Neural progenitor cell (in vitro differentiated cells): ENCODE measurements at regions not wholly inside any gene's neighbourhood (a gene's known extent, or its start where the extent isn't known, plus 50 kb on each side); places are given as distances from the start of the nearest gene placed in this dataset.

Source experiments
- DNase-seq: peaks from one replicate; pipeline ENCODE4 v3.0.0-alpha.2; 2016; ENCODE audit warnings: low spot score
- H2AFZ ChIP-seq: fragments of 200-600 bp; sonication (generic); replicated peaks from 2 replicates; pipeline ENCODE4 v1.6.1; 2016; ENCODE audit warnings: antibody characterized with exemption
- H3F3A ChIP-seq: fragments of 200-600 bp; sonication (generic); 2 replicates; pipeline ENCODE4 v1.6.1; 2016; ENCODE audit warnings: antibody characterized with exemption, low read depth
- H3K27ac ChIP-seq: fragments of 200-600 bp; sonication (generic); 2 replicates; pipeline ENCODE4 v1.5.1; 2016; ENCODE audit warnings: mild to moderate bottlenecking
- H3K27me3 ChIP-seq: fragments of 200-600 bp; sonication (generic); 2 replicates; pipeline ENCODE4 v1.6.1; 2016; ENCODE audit warnings: mild to moderate bottlenecking, moderate library complexity
- H3K36me3 ChIP-seq: fragments of 200-600 bp; sonication (generic); 2 replicates; pipeline ENCODE4 v1.5.1; 2016
- H3K4me1 ChIP-seq: fragments of 200-600 bp; sonication (generic); 2 replicates; pipeline ENCODE4 v1.6.1; 2016; ENCODE audit warnings: mixed run types
- H3K4me2 ChIP-seq: fragments of 200-600 bp; sonication (generic); 2 replicates; pipeline ENCODE4 v1.6.1; 2016
- H3K4me3 ChIP-seq: fragments of 200-600 bp; sonication (generic); 2 replicates; pipeline ENCODE4 v1.5.1; 2016
- H3K79me2 ChIP-seq: fragments of 200-600 bp; sonication (generic); 2 replicates; pipeline ENCODE4 v1.6.1; 2016; ENCODE audit warnings: low read depth
- H3K9ac ChIP-seq: fragments of 200-600 bp; sonication (generic); 2 replicates; pipeline ENCODE4 v1.6.1; 2016
- H3K9me3 ChIP-seq: fragments of 200-600 bp; sonication (generic); 2 replicates; pipeline ENCODE4 v1.5.1; 2016; ENCODE audit warnings: low read depth
- H4K20me1 ChIP-seq: fragments of 200-600 bp; sonication (generic); 2 replicates; pipeline ENCODE4 v1.6.1; 2016; ENCODE audit warnings: low read depth
- H3K27ac Mint-ChIP-seq: 3 replicates; pipeline ENCODE4 v1.8.0; 2021; ENCODE audit warnings: mixed read lengths
- H3K27me3 Mint-ChIP-seq: 2 replicates; pipeline ENCODE4 v1.8.0; 2022; ENCODE audit warnings: low read depth, mild to moderate bottlenecking, inconsistent platforms, moderate library complexity, mixed read lengths; ENCODE audit not compliant: insufficient read depth
- H3K36me3 Mint-ChIP-seq: 3 replicates; pipeline ENCODE4 v1.8.0; 2021; ENCODE audit warnings: mixed read lengths
- H3K4me1 Mint-ChIP-seq: 3 replicates; pipeline ENCODE4 v1.8.0; 2021; ENCODE audit warnings: mixed read lengths
- H3K4me3 Mint-ChIP-seq: 3 replicates; pipeline ENCODE4 v1.8.0; 2021; ENCODE audit warnings: mild to moderate bottlenecking, moderate library complexity, mixed read lengths
- H3K9me3 Mint-ChIP-seq: 3 replicates; pipeline ENCODE4 v1.8.0; 2020; ENCODE audit warnings: mixed read lengths
- CTCF ChIP-seq: fragments of 200-600 bp; sonication (generic); IDR thresholded peaks from 2 replicates; pipeline ENCODE4 v1.5.1; 2017; ENCODE audit warnings: antibody characterized with exemption, mild to moderate bottlenecking
- EZH2 ChIP-seq: fragments of 200-600 bp; sonication (generic); IDR thresholded peaks from 2 replicates; pipeline ENCODE4 v1.6.1; 2017; ENCODE audit warnings: antibody characterized with exemption, mild to moderate bottlenecking, moderate library complexity
- EZH2phosphoT487 ChIP-seq: fragments of 200-600 bp; sonication (generic); IDR thresholded peaks from 2 replicates; pipeline ENCODE4 v1.6.1; 2017; ENCODE audit warnings: antibody characterized with exemption

DNA sequence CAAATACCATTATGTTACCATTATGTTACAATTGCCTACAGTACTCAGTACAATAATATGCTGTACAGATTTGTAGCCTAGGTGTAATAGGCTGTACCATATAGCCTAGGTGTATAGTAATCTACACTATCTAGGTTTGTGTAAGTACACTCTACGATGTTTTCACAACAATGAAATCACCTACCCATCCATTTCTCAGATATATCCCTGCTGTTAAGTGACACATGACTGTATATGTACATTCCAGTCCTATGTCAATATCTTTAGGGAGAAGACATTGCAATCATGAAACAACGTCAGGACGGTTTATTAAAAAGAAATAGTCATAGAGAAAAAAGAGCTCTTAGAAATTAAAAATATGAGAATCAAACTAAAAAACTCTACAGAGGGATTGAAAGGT lies 119.0 kb upstream of the CDC42EP3 start:
- Mint-ChIP-seq H3K36me3 (no peaks in the 10 kb centered on the region), H3K4me1 (no peaks in the 10 kb centered on the region), H3K9me3 (peaks cover 13% of the 10 kb centered on the region), H3K27me3 (no peaks in the 10 kb centered on the region), H3K27ac (no peak overlapping the region), H3K4me3 (no peak overlapping the region)
- H4K20me1 ChIP-seq, result no peaks in the 10 kb centered on the region
- H3K27ac ChIP-seq, result no peak overlapping the region
- H2AFZ ChIP-seq, result no peak overlapping the region
- H3K9ac ChIP-seq, result no peak overlapping the region
- H3K36me3 ChIP-seq, result no peaks in the 10 kb centered on the region
- no peak for DNase-seq
- H3K79me2 ChIP-seq, result no peaks in the 10 kb centered on the region
- TF ChIP-seq CTCF (no peak), EZH2phosphoT487 (no peak), EZH2 (no peak)
- no peaks in the 10 kb centered on the region for H3K4me1 ChIP-seq
- no peaks in the 10 kb centered on the region for H3F3A ChIP-seq
- no peaks in the 10 kb centered on the region for H3K9me3 ChIP-seq
- H3K4me2 ChIP-seq, result no peak overlapping the region
- no peaks in the 10 kb centered on the region for H3K27me3 ChIP-seq
- no peak overlapping the region for H3K4me3 ChIP-seq

DNA sequence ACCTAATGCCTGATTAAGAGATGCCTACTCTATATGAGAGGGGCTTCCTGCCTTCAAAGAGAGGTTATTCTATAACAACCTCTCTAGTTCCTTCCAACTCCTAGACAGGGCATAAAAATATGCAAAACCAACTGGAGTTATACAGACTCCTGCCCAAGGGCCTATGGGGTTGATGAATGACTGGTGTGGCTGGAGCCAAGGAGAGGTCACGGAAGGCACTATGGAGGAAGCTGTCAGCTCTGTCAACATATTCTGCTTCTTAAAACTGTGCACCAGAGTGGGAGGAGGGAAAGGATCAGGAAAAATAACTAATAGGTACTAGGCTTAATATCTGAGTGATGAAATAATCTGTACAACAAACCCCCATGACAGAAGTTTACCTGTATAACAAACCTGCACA lies 120.9 kb upstream of the CDC42EP3 start:
- no peaks in the 10 kb centered on the region for H3K27me3 ChIP-seq
- H4K20me1 ChIP-seq, result no peaks in the 10 kb centered on the region
- H3K9me3 ChIP-seq, result no peaks in the 10 kb centered on the region
- H3K36me3 ChIP-seq, result no peaks in the 10 kb centered on the region
- no peak overlapping the region for H3K27ac Mint-ChIP-seq
- peaks cover 3% of the 10 kb centered on the region for H3K27me3 Mint-ChIP-seq
- H3K4me1 ChIP-seq, result no peaks in the 10 kb centered on the region
- H3K4me3 ChIP-seq, result no peak overlapping the region
- H2AFZ ChIP-seq, result no peak overlapping the region
- TF ChIP-seq EZH2 (no peak), CTCF (no peak), EZH2phosphoT487 (no peak)
- H3K36me3 Mint-ChIP-seq, result no peaks in the 10 kb centered on the region
- no peak overlapping the region for H3K4me3 Mint-ChIP-seq
- H3K4me1 Mint-ChIP-seq, result no peaks in the 10 kb centered on the region
- H3K4me2 ChIP-seq, result no peak overlapping the region
- DNase-seq, result no peak
- H3K9me3 Mint-ChIP-seq, result peaks cover 13% of the 10 kb centered on the region
- H3F3A ChIP-seq, result no peaks in the 10 kb centered on the region
- no peak overlapping the region for H3K9ac ChIP-seq
- no peaks in the 10 kb centered on the region for H3K79me2 ChIP-seq
- no peak overlapping the region for H3K27ac ChIP-seq

DNA sequence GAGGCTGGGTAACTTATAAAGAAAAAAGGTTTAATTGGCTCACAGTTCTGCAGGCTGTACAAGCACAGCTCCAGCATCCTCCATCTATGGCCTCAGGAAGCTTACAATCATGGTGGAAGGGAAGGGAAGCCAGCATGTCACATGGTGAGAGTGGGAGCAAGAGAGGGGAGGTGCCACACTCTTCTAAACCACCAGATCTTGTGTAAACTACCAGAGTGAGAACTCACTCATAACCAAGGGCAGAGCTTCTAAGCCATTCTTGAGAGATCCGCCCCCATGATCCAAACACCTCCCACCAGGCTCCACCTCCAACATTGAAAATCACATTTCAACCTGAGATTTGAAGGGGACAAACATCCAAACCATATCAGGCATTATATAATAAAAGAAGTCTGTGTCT lies 121.6 kb upstream of the CDC42EP3 start:
- Histone ChIP-seq H3K9ac (no peak overlapping the region), H3K27me3 (no peaks in the 10 kb centered on the region), H3K9me3 (no peaks in the 10 kb centered on the region), H3K4me3 (no peak overlapping the region), H4K20me1 (no peaks in the 10 kb centered on the region), H3K4me2 (no peak overlapping the region), H3K36me3 (no peaks in the 10 kb centered on the region), H3K27ac (no peak overlapping the region), H3F3A (no peaks in the 10 kb centered on the region), H3K4me1 (no peaks in the 10 kb centered on the region), H2AFZ (no peak overlapping the region), H3K79me2 (no peaks in the 10 kb centered on the region)
- no peak overlapping the region for H3K4me3 Mint-ChIP-seq
- no peak for DNase-seq
- no peaks in the 10 kb centered on the region for H3K36me3 Mint-ChIP-seq
- TF ChIP-seq EZH2phosphoT487, result no peak
- H3K9me3 Mint-ChIP-seq, result peaks cover 12% of the 10 kb centered on the region
- H3K4me1 Mint-ChIP-seq, result no peaks in the 10 kb centered on the region
- no peak overlapping the region for H3K27ac Mint-ChIP-seq
- peaks cover 3% of the 10 kb centered on the region for H3K27me3 Mint-ChIP-seq

DNA sequence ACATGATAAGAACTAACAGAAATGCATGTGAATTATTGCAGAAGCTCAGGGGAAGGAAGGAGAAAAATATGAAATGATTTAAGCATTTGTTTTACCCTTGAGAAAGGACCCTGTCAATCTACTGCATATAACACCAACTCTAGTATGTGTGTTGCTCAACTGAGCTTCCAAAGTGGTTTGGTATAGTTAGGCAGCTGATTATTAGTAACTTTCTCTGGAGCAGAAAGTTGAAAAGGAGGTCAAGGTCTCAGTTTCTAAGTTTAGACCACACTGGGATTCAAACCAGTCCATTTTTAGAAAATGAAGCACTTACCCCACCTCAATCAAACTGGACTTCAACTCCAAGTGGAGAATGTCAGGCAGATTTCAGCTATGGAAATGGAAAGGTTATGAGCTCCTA lies 123.3 kb upstream of the CDC42EP3 start:
- no peaks in the 10 kb centered on the region for H3K4me1 Mint-ChIP-seq
- Histone ChIP-seq H2AFZ (no peak overlapping the region), H3K9me3 (no peaks in the 10 kb centered on the region), H3F3A (no peaks in the 10 kb centered on the region), H3K4me2 (no peak overlapping the region), H3K36me3 (no peaks in the 10 kb centered on the region), H4K20me1 (no peaks in the 10 kb centered on the region), H3K4me3 (no peak overlapping the region), H3K79me2 (no peaks in the 10 kb centered on the region), H3K27me3 (no peaks in the 10 kb centered on the region), H3K9ac (no peak overlapping the region), H3K27ac (no peak overlapping the region), H3K4me1 (no peaks in the 10 kb centered on the region)
- H3K36me3 Mint-ChIP-seq, result no peaks in the 10 kb centered on the region
- H3K9me3 Mint-ChIP-seq, result no peaks in the 10 kb centered on the region
- no peak for DNase-seq
- H3K4me3 Mint-ChIP-seq, result no peak overlapping the region
- H3K27ac Mint-ChIP-seq, result no peak overlapping the region
- peaks cover 3% of the 10 kb centered on the region for H3K27me3 Mint-ChIP-seq
- TF ChIP-seq EZH2, result no peak
- no peak for TF ChIP-seq EZH2phosphoT487
- TF ChIP-seq CTCF, result no peak
